ENCODE measurements at regions not wholly inside any gene's neighbourhood (a gene's known extent, or its start where the extent isn't known, plus 50 kb on each side); places are given as distances from the start of the nearest gene placed in this dataset.

DNA sequence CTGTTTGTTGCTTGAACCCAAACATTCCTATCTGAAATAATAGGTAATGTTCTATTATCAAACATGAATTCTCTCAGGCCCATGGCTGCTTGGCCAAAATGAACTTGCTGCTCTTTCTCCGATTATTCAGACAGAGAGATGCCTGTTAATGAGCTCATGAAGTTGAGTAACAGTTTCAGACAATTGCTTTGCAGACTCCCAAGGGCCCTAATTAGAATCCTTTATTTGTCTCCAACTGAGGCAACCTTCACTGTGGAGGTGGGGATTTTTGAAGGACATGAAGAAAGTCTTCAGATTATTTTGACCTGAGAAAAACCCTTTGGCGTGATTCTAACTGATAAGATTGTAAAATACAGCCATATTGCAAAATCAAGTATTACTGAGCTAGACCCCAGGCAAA lies 466.7 kb downstream of the NFIB start:
- DNase-seq, result no peak
- H3K27me3 Mint-ChIP-seq, result no peaks in the 10 kb centered on the region
- ATAC-seq, result no peak
- H3K4me1 Mint-ChIP-seq, result no peaks in the 10 kb centered on the region
- H3K27ac Mint-ChIP-seq, result no peak overlapping the region
- no peaks in the 10 kb centered on the region for H3K36me3 Mint-ChIP-seq (ENCODE audit: low read depth)
- no peak overlapping the region for H3K4me3 Mint-ChIP-seq
- no peaks in the 10 kb centered on the region for H3K9me3 ChIP-seq (ENCODE audit: control insufficient read depth, low read length, poor library complexity, severe bottlenecking)

- no peak overlapping the region for H3K27ac Mint-ChIP-seq
- H3K27me3 Mint-ChIP-seq, result no peaks in the 10 kb centered on the region
- no peaks in the 10 kb centered on the region for H3K9me3 ChIP-seq (ENCODE audit: control insufficient read depth, low read length, poor library complexity, severe bottlenecking)
- H3K4me1 Mint-ChIP-seq, result no peaks in the 10 kb centered on the region
- no peak overlapping the region for H3K4me3 Mint-ChIP-seq
- DNase-seq, result no peak
- no peak for ATAC-seq
- no peaks in the 10 kb centered on the region for H3K36me3 Mint-ChIP-seq (ENCODE audit: low read depth)
Observed at GRCh38 chr9:13845460-13845859, 468.5 kb downstream of the NFIB start.

DNA sequence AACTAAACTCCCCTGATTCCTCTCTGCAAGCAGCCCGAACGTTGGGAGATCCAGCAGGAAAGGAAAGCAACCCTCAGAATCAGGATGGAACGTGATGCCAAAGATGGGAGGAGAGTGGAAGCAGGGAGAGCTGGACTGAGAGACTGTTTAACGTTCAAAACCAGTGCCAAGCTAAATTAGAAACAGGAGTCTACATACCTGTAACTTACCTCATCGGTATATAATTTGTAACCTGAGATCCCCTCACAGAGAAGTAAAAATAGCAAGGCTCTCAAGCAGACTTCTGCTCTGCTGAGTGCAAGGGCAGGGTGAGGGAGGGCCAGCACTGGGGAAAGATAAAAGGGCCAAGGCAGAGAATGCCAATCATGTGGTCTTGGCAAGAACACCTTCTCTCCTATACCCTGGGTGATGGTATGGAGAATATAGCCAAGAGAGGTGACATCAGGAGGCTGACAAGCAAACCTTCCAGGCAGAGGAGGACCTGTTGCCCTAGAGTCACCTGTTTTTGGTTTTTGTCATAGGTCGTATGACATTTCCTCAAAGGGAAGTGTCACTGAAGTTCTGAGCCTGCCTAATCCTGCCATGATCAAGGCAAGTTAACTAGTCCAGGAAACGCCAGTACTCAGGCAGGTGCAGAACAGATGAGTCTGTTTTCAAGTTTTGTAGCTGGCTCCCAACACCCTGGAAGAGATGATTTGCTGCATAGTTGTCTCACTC lies 472.0 kb downstream of the NFIB start:
- H3K27ac Mint-ChIP-seq, result no peak overlapping the region
- DNase-seq, result no peak
- no peaks in the 10 kb centered on the region for H3K36me3 Mint-ChIP-seq (ENCODE audit: low read depth)
- no peaks in the 10 kb centered on the region for H3K9me3 ChIP-seq (ENCODE audit: control insufficient read depth, low read length, poor library complexity, severe bottlenecking)
- H3K4me3 Mint-ChIP-seq, result no peak overlapping the region
- H3K4me1 Mint-ChIP-seq, result no peaks in the 10 kb centered on the region
- H3K27me3 Mint-ChIP-seq, result no peaks in the 10 kb centered on the region
- ATAC-seq, result no peak

DNA sequence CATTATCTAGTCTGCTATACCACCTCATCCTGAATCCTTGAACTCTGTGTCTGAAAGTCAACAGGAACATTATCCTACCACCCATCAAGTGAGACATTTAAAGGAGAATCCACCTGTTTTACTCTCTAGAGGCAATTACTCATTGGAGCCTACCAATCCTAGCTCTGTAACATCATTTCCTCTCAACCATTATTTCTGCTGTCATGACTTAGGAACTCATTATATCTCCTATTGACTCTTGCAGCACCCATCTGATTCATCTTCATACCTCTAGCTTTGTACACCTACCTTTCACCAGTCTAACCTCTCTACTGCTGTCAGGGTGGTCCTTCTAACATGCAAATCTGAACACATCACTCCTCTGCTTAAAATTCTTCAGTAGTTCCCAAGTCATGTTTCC lies 481.5 kb downstream of the NFIB start:
- Mint-ChIP-seq H3K4me3 (no peak overlapping the region), H3K27ac (no peak overlapping the region), H3K36me3 (ENCODE audit: low read depth) (no peaks in the 10 kb centered on the region), H3K27me3 (no peaks in the 10 kb centered on the region), H3K4me1 (no peaks in the 10 kb centered on the region)
- DNase-seq (no peak), ATAC-seq (no peak)
- no peaks in the 10 kb centered on the region for H3K9me3 ChIP-seq (ENCODE audit: control insufficient read depth, low read length, poor library complexity, severe bottlenecking)

GRCh38 chr9:13823026-13823425 lies 490.9 kb downstream of the NFIB start:
- H3K27ac Mint-ChIP-seq, result no peak overlapping the region
- no peak overlapping the region for H3K4me3 Mint-ChIP-seq
- DNase-seq (no peak), ATAC-seq (no peak)
- no peaks in the 10 kb centered on the region for H3K9me3 ChIP-seq (ENCODE audit: control insufficient read depth, low read length, poor library complexity, severe bottlenecking)
- no peaks in the 10 kb centered on the region for H3K36me3 Mint-ChIP-seq (ENCODE audit: low read depth)
- H3K4me1 Mint-ChIP-seq, result no peaks in the 10 kb centered on the region
- no peaks in the 10 kb centered on the region for H3K27me3 Mint-ChIP-seq

GRCh38 chr9:13817754-13818278 lies 496.1 kb downstream of the NFIB start:
- no peak overlapping the region for H3K27ac Mint-ChIP-seq
- ATAC-seq, result no peak
- no peaks in the 10 kb centered on the region for H3K27me3 Mint-ChIP-seq
- no peaks in the 10 kb centered on the region for H3K36me3 Mint-ChIP-seq (ENCODE audit: low read depth)
- H3K9me3 ChIP-seq (ENCODE audit: control insufficient read depth, low read length, poor library complexity, severe bottlenecking), result no peaks in the 10 kb centered on the region
- H3K4me1 Mint-ChIP-seq, result no peaks in the 10 kb centered on the region
- DNase-seq, result no peak
- no peak overlapping the region for H3K4me3 Mint-ChIP-seq

DNA sequence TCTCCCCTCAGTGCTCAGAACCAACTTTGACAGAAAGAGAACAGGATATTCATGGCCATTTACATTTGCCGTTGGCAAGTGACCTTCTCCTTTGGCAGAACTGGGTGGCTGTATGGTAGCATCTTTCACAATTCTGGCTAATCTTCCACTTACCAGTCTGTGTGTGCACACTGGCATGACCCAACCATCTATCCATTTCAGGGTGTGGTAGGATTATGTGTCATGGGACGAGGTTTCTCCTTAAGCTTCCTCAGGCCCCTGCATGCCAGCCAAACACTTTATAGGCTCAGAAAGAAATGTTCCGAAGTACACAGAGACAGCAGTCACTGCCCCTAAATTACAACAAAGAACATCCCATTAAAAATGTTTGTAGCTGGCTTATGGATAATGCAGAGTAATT lies 497.1 kb downstream of the NFIB start:
- Mint-ChIP-seq H3K4me1 (no peaks in the 10 kb centered on the region), H3K27me3 (no peaks in the 10 kb centered on the region), H3K27ac (no peak overlapping the region), H3K4me3 (no peak overlapping the region), H3K36me3 (ENCODE audit: low read depth) (no peaks in the 10 kb centered on the region)
- DNase-seq, result no peak
- no peaks in the 10 kb centered on the region for H3K9me3 ChIP-seq (ENCODE audit: control insufficient read depth, low read length, poor library complexity, severe bottlenecking)
- ATAC-seq, result no peak

DNA sequence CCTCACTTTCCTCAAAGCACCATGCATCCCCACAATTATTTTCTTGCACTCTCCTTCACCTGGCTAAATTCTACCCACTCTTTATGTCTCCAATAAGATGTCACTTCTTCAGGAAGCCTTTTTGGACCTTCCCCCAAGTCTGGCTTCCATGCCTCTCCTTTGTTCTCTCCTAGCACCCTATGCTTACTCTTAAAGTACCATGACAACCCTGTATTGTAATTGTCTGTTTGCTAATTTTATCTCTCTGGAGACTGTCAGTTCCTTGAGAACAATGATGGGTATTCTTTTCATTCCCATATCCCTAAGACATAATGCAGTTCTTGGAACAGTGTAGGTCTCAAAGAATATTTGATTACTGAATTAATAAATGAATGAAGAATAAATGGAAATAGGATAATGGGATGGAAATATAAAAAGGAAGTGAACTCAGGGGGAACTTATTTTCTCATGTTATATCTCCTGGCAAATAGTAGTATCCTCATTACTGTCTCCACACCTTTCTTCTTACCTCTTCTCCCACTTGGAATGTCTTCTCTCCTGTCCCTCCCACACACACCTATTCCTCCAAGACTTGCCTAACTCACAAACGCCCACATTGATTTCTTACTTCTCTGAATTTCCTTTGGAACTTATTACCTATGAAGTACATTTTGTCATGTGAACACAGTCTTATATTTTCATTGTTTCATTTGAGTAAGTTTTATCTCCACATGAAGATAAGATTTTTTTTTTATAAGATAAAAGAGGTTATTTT lies 499.1 kb downstream of the NFIB start:
- ATAC-seq (no peak), DNase-seq (no peak)
- Mint-ChIP-seq H3K27me3 (no peaks in the 10 kb centered on the region), H3K36me3 (ENCODE audit: low read depth) (no peaks in the 10 kb centered on the region), H3K4me1 (no peaks in the 10 kb centered on the region), H3K4me3 (no peak overlapping the region), H3K27ac (no peak overlapping the region)
- no peaks in the 10 kb centered on the region for H3K9me3 ChIP-seq (ENCODE audit: control insufficient read depth, low read length, poor library complexity, severe bottlenecking)

DNA sequence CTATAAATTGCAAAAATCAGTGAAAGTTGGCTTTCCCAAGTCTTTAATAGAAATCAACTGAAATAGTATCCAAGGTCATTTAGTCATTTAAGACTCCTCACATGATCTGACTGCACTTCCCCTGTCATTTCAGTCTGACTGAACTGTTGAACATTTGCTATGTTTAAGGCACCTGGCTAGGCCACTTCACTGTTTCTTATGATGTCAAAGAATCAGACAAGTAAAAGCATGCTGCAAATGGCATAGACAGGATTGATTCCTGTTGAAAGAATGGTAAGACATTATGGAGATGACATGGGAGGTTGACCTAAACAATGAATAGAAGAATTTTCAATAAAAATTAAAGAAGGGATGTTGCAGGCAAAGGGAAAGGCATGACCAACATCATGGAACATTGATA lies 502.1 kb downstream of the NFIB start:
- no peaks in the 10 kb centered on the region for H3K4me1 Mint-ChIP-seq

GRCh38 chr9:13810510-13810909 lies 503.4 kb downstream of the NFIB start:
- H3K36me3 Mint-ChIP-seq (ENCODE audit: low read depth), result no peaks in the 10 kb centered on the region

More for the DNA sequence above, 502.1 kb downstream of the NFIB start:
- Mint-ChIP-seq H3K4me3 (no peak overlapping the region), H3K36me3 (ENCODE audit: low read depth) (no peaks in the 10 kb centered on the region), H3K27me3 (no peaks in the 10 kb centered on the region), H3K27ac (no peak overlapping the region)
- no peaks in the 10 kb centered on the region for H3K9me3 ChIP-seq (ENCODE audit: control insufficient read depth, low read length, poor library complexity, severe bottlenecking)
- DNase-seq (no peak), ATAC-seq (no peak)

DNA sequence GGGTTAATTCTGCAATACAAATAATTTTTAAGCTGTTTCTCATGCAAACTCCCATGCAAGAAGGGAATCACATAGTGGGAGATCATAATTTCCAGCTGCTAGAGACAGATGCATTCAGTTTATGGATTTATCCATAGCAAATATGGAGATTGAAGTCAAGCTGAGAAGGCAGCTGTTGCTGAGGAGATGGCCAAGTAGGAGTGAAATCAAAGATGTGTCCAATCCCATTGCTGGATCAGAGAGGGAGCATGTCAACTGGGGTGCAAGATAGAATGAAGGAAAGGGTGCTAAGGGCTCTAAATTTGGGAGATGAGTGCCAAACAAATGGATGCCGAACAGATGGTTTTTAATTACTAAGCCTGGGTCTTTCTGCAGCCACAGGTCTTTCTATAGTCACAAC lies 504.5 kb downstream of the NFIB start:
- H3K27ac Mint-ChIP-seq, result no peak overlapping the region
- H3K9me3 ChIP-seq (ENCODE audit: control insufficient read depth, low read length, poor library complexity, severe bottlenecking), result no peaks in the 10 kb centered on the region
- H3K4me1 Mint-ChIP-seq, result no peaks in the 10 kb centered on the region
- no peaks in the 10 kb centered on the region for H3K36me3 Mint-ChIP-seq (ENCODE audit: low read depth)
- no peaks in the 10 kb centered on the region for H3K27me3 Mint-ChIP-seq
- no peak overlapping the region for H3K4me3 Mint-ChIP-seq
- DNase-seq, result no peak
- no peak for ATAC-seq

More at GRCh38 chr9:13810510-13810909, 503.4 kb downstream of the NFIB start:
- no peak for ATAC-seq
- Mint-ChIP-seq H3K27ac (no peak overlapping the region), H3K27me3 (no peaks in the 10 kb centered on the region), H3K4me3 (no peak overlapping the region), H3K4me1 (no peaks in the 10 kb centered on the region)
- DNase-seq, result no peak
- no peaks in the 10 kb centered on the region for H3K9me3 ChIP-seq (ENCODE audit: control insufficient read depth, low read length, poor library complexity, severe bottlenecking)

GRCh38 chr9:13807118-13807517 lies 506.8 kb downstream of the NFIB start:
- Mint-ChIP-seq H3K4me3 (no peak overlapping the region), H3K27ac (no peak overlapping the region), H3K36me3 (ENCODE audit: low read depth) (no peaks in the 10 kb centered on the region), H3K4me1 (no peaks in the 10 kb centered on the region), H3K27me3 (no peaks in the 10 kb centered on the region)
- no peaks in the 10 kb centered on the region for H3K9me3 ChIP-seq (ENCODE audit: control insufficient read depth, low read length, poor library complexity, severe bottlenecking)
- ATAC-seq, result no peak
- no peak for DNase-seq

- no peaks in the 10 kb centered on the region for H3K9me3 ChIP-seq (ENCODE audit: control insufficient read depth, low read length, poor library complexity, severe bottlenecking)
- Mint-ChIP-seq H3K27ac (no peak overlapping the region), H3K4me1 (no peaks in the 10 kb centered on the region), H3K4me3 (no peak overlapping the region), H3K27me3 (no peaks in the 10 kb centered on the region), H3K36me3 (ENCODE audit: low read depth) (no peaks in the 10 kb centered on the region)
- ATAC-seq (no peak), DNase-seq (no peak)
Observed at GRCh38 chr9:13806714-13807113, 507.2 kb downstream of the NFIB start.

- H3K27ac Mint-ChIP-seq, result no peak overlapping the region
- no peaks in the 10 kb centered on the region for H3K4me1 Mint-ChIP-seq
- no peaks in the 10 kb centered on the region for H3K27me3 Mint-ChIP-seq
- DNase-seq (no peak), ATAC-seq (no peak)
- H3K4me3 Mint-ChIP-seq, result no peak overlapping the region
- H3K36me3 Mint-ChIP-seq (ENCODE audit: low read depth), result no peaks in the 10 kb centered on the region
- no peaks in the 10 kb centered on the region for H3K9me3 ChIP-seq (ENCODE audit: control insufficient read depth, low read length, poor library complexity, severe bottlenecking)
Observed at GRCh38 chr9:13805546-13805945, 508.4 kb downstream of the NFIB start.
